GM04504 (cell line): ENCODE measurements at regions not wholly inside any gene's neighbourhood (a gene's known extent, or its start where the extent isn't known, plus 50 kb on each side); places are given as distances from the start of the nearest gene placed in this dataset.

Experiments used
- DNase-seq: peaks from one replicate; pipeline ENCODE4 v3.0.0-alpha.2; 2012; ENCODE audit warnings: low read depth

DNA sequence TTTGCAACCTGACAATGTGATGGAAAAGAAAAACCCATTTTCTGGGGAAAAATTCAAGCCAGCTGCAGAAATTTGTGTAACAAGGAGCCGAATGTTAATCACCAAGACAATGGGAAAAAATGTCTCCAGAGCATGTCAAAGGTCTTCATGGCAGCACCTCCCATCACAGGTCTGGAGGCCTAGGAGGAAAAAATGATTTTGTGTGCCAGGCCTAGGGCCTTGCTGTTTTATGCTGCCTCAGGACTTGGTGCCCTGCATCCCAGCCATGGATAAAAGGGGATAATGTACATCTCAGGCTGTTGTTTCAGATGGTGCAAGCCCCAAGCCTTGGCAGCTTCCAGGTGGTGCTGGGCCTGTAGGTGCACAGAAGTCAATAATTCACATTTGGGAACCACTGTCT, 747.7 kb downstream of the C6orf118 start:
- no peak for DNase-seq

GRCh38 chr6:164554700-164555476, 754.5 kb downstream of the C6orf118 start:
- DNase-seq: no peak

- DNase-seq: no peak
These were observed 755.2 kb downstream of the C6orf118 start for GRCh38 chr6:164554226-164554625.

- no peak for DNase-seq
These were observed 757.7 kb downstream of the C6orf118 start for GRCh38 chr6:164551706-164552105.

- no peak for DNase-seq
These were observed 762.3 kb downstream of the C6orf118 start for GRCh38 chr6:164547076-164547475.

GRCh38 chr6:164546263-164546662, 763.1 kb downstream of the C6orf118 start:
- no peak for DNase-seq

DNA sequence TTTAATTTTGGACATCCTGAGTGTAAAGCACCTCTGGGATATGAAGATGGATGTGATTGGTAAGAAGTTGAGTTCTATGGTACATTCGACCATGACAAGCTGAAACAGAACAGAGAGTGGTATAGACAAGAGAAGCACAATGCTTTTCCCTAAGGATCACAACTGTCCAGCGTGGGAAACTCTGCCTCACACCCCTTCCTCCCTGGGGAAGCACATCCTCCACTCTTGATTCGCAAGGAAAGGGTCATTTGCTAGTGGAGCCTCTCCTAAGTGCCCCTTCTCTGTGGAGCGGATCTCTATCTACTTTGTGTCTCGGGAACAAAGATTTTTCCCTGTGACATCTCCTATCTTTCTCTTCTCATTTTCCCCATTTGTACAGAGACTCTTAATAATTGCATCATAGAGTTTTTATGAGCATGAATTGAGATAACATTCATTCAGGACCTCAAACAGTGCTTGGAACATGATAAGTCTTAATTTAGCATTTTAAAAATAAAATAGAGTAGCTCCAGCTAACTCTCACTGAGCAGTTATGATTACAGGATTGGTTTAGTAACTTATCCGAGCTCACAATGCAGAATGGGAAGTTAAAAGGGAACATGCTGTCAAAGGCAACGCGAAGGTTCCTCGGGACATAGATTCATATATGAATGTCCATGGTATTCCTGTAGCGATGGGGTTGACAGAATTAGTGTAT, 775.2 kb downstream of the C6orf118 start:
- no peak for DNase-seq

GRCh38 chr6:164533045-164533362, 776.4 kb downstream of the C6orf118 start:
- no peak for DNase-seq

GRCh38 chr6:164532198-164533044, 777.0 kb downstream of the C6orf118 start:
- DNase-seq: no peak

- DNase-seq: no peak
These were observed 777.7 kb downstream of the C6orf118 start for GRCh38 chr6:164531736-164532135.

GRCh38 chr6:164528539-164528938, 780.9 kb downstream of the C6orf118 start:
- no peak for DNase-seq

- DNase-seq: no peak
These were observed 786.2 kb downstream of the C6orf118 start for GRCh38 chr6:164523087-164523654.

DNA sequence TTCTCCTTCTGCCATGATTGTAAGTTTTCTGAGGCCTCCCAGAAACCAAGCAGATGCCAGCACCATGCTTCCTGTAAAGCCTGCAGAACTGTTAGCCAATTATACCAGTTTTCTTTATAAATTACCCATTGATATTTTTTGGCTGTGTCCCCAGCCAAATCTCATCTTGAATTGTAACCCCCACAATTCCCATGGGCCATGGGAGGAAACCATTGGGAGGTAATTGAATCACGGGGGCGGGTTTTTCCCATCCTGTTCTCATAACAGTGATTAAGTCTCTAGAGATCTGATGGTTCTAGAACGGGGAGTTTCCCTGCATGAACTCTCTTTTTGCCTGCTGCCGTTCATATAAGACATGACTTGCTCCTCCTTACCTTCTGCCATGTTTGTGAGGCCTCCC, 788.5 kb downstream of the C6orf118 start:
- no peak for DNase-seq

DNA sequence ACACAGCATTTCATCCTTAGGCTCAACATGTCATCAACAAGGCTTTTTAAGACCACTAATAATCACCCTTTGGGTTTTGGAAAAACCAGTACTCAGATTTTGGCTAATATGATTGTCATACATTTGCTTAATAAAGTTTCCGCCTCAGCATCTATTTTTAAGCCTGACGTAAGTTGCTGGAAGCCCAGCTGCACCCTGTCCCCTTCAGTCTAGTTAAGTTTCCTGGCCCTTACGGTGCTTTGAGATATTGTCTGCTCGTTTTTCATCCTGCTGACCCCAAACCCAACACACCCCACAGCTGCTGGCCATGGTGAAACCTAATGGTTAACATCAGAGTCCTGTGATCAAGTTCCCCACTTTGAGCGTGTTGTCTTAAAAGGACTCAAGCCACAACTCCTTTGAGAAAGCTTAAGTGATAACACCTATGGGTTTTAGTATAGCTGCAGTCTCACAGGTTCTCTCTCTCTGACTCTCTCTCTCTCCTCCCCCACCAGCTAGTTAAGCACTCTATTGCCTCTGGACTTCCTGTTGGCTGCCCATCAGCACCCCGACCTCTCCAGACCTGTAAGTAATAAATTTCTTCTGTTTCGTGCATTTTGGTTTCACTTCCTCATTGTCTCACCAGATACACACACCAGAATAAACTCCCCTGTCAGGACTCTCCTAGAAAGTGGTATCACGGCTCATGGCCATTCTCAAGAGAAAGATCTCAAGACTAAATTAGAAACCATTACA, 802.0 kb downstream of the C6orf118 start:
- no peak for DNase-seq

GRCh38 chr6:164505425-164505824, 804.0 kb downstream of the C6orf118 start:
- DNase-seq: no peak

GRCh38 chr6:164502833-164503232, 806.6 kb downstream of the C6orf118 start:
- DNase-seq: no peak

DNA sequence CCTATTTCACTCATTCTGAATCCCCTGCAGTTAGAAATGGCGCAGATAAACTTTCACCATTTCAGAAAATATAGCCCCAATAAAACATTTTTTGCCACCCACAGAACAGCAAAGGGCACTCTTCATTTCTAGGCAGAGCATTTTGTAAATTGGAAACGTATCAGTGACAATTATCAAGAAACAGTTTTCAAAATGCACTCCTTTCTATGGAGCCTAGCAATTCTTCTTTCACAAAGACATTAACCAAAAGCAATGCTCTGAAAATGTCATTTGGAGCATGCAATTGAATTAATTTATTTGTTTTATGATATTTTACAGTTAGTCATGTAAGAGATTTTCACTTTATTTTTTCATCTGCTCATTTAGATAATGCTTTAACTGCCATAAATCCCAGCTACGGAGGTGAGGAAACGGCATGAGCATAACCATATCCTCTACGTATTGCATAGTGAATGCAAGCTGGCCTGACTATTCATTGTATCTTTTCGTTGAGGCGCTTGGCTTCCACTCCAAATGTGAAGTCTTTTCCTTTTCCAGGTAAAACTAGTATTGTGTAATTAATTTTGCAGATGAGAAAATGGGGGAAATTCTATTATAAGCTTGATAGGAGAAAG, 813.4 kb downstream of the C6orf118 start:
- no peak for DNase-seq

GRCh38 chr6:164478426-164478825, 831.0 kb downstream of the C6orf118 start:
- DNase-seq: no peak

DNA sequence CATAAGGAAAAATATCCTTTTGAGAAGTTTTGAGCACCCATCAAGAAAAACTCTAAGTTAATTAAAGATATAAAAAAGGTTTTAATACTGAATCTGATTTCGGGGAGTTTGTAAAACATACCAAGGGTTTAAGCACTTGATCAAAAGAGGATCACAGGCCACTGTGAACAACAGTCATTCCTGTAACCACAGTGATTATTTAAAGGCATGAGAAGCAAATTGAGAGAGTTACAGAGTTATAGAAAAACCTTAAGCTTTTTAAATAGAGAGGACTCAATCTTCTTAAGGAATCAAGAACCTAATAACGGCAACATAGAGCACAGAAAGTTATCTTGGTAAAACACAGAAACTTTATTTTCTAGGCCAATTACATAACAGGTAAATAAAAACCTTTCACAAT, 831.6 kb downstream of the C6orf118 start:
- DNase-seq: no peak

GRCh38 chr6:164477101-164477500, 832.3 kb downstream of the C6orf118 start:
- no peak for DNase-seq

- DNase-seq: no peak
These were observed 840.0 kb downstream of the C6orf118 start for GRCh38 chr6:164469276-164469949.
